Right cardiac atrium (tissue), 5 donors: ENCODE measurements at regions not wholly inside any gene's neighbourhood (a gene's known extent, or its start where the extent isn't known, plus 50 kb on each side); places are given as distances from the start of the nearest gene placed in this dataset.

Experiments
- ATAC-seq, 2 donors: fragments of 200-7000 bp; cut with Tn5 transposase; one replicate each; pipeline versions ENCODE4 v1.8.0 to v1.9.1; 2020; ENCODE audit warnings: moderate library complexity in 2 of 2, mild to moderate bottlenecking in 1 of 2
- DNase-seq, 3 donors: peaks; one replicate each; pipeline ENCODE4 v3.0.0-alpha.2; 2020
- H3K27ac ChIP-seq: one replicate; pipeline ENCODE4 v1.5.1; 2013; ENCODE audit warnings: mild to moderate bottlenecking, low read length, control low read depth, moderate library complexity
- H3K27me3 ChIP-seq: one replicate; pipeline ENCODE4 v1.6.1; 2013; ENCODE audit not compliant: control insufficient read depth, insufficient read depth
- H3K4me1 ChIP-seq: one replicate; pipeline ENCODE4 v1.6.1; 2013; ENCODE audit warnings: low read length; ENCODE audit not compliant: control insufficient read depth, insufficient read depth
- H3K4me3 ChIP-seq: one replicate; pipeline ENCODE4 v1.5.1; 2013; ENCODE audit warnings: low read length, control low read depth
- H3K9me3 ChIP-seq: one replicate; pipeline ENCODE4 v1.6.1; 2013; ENCODE audit warnings: low read length; ENCODE audit not compliant: control insufficient read depth
- WGBS: extraction: QIAGEN DNeasy Blood & Tissue Kit; methylation state at CpG from one replicate; pipeline ENCODE4 v1.1.7; 2013; 5-methylcytosine and 5-hydroxymethylcytosine counted together
- intact Hi-C, 4 donors: fragments of 100-400 bp; cut with DNase I; formaldehyde crosslinking; loops; one replicate each; pipeline versions ENCODE4 v1.11.0 to v1.14.0; 2022 to 2023
- donor health status: healthy with polysubstance abuse.
- donor health status: DM: no; HTN: yes; CAD: no.
- donor health status: DM: no; HTN: no; CAD: no.
- donor health status: DM: no; HTN: yes; CAD: no; lungs with severe emphysema.
- donor health status: DM: yes; HTN: yes; CAD: no.

DNA sequence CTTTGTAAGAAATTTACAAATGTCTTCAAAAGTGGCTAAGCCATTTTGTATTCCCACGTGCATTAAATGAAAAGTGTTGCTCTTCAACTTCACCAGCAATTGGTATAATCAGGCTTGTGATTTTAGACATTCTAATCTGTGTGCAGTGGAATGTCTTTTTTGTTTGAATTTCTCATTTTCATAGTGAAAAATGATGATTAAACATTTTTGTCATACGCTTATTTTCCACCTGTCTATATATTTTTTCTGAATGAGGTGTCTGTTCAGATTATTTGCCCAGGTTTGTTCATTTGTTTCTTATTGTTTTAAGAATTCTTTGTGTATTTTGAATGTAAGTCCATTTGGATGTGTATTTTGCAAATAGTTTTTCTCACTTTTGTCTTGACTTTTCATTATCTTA, 558.1 kb downstream of the TENT5A start:
- Histone ChIP-seq H3K4me1 (no peaks in the 10 kb centered on the region), H3K9me3 (no peaks in the 10 kb centered on the region), H3K4me3 (no peak overlapping the region), H3K27ac (no peak overlapping the region), H3K27me3 (no peaks in the 10 kb centered on the region)
- WGBS: 70% methylated on average over 2 of the region's 2 CpGs
- no peak for ATAC-seq
- DNase-seq: no peak
- intact Hi-C loops: no loop called here

DNA sequence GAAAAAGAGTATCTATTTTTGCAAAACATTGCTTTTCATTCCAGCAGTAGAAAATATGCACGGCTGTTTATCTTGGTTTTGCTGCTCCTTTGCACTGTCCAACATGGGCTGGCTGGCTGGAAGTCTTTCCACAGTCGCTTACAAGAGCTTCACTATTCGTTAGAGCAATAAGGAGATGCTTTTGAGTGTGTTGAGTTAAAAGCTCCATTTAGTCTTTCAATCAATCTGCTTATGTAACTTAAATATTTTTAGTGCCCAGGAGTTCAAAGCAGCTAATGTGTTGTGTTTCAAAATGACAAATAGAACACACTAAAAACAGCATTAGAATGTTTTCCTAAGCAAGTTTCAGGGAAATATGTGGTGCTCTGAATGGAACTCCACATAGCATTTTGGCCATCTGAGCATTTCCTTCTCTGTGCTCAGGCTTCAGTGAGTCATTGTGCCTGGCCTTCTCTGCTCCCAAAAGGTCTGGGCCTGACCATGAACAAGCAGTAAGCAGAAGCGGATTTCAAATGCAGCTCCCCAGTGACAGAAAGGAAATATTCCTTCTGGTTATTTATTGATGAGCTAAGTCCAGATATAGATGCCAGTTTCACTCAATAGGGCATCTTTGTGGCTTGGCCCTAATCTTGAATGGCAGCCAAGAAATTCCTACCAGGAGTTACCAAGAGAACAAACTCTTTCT, 580.3 kb downstream of the TENT5A start:
- H3K27me3 ChIP-seq: no peaks in the 10 kb centered on the region
- no peaks in the 10 kb centered on the region for H3K4me1 ChIP-seq
- DNase-seq (peak; percentile 40 to 61 (median 60)), ATAC-seq (peak; percentile 86 to 95)
- no peaks in the 10 kb centered on the region for H3K9me3 ChIP-seq
- H3K4me3 ChIP-seq: no peak overlapping the region
- H3K27ac ChIP-seq: no peak overlapping the region
- 40% methylated on average over 4 of the region's 4 CpGs for WGBS
- intact Hi-C loops: no loop called here

GRCh38 chr6:81169166-81169565, 583.3 kb downstream of the TENT5A start:
- intact Hi-C loops: no loop called here
- no peaks in the 10 kb centered on the region for H3K27me3 ChIP-seq
- no peak overlapping the region for H3K4me3 ChIP-seq
- 34% methylated on average over 2 of the region's 2 CpGs for WGBS
- H3K9me3 ChIP-seq: no peaks in the 10 kb centered on the region
- H3K27ac ChIP-seq: no peak overlapping the region
- ATAC-seq (no peak), DNase-seq (no peak)
- H3K4me1 ChIP-seq: no peaks in the 10 kb centered on the region

DNA sequence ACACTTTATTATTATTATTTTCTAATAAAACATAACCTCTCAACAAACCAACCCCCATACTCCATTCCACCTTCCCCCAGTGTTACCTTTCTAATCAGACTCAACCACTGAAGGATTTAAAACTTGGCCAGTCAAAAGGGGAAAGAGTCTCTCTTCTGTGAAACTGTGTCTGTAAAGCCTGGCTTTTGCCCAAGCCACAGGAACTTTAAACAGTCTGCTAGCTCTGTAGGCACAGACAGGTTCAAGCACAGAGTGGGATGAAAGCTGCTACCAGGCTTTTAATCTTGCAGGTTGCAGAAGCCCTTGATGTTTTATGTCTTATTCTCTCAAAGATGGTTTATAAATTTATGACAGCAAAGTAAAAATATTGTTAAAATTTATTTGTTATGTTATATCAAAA, 585.7 kb downstream of the TENT5A start:
- Histone ChIP-seq H3K27ac (no peak overlapping the region), H3K9me3 (no peaks in the 10 kb centered on the region), H3K27me3 (no peaks in the 10 kb centered on the region), H3K4me1 (no peaks in the 10 kb centered on the region), H3K4me3 (no peak overlapping the region)
- intact Hi-C loops: no loop called here
- DNase-seq (no peak), ATAC-seq (no peak)

- 82% methylated on average over 2 of the region's 2 CpGs for WGBS
Observed at GRCh38 chr6:81158956-81159355, 593.5 kb downstream of the TENT5A start.

DNA sequence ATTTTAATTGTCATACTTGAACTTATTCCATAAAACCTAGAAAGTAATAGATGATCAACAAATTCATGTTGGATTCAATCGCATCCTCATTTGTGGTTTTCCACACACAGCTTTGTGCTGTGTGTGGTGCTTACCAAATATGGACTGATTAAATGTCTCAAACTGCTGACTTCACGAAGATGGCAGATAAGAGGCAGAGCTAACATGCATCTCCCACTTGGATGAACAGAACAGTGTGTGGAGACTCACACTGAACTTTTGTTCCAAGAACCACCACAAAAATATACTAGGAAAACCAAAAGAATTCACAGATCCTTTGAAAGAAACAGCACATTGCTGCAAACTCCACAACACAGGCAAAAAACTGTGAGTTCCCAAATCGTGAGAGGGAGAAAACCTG, 603.7 kb downstream of the TENT5A start:
- H3K27me3 ChIP-seq: no peaks in the 10 kb centered on the region
- no peaks in the 10 kb centered on the region for H3K4me1 ChIP-seq
- no peak overlapping the region for H3K27ac ChIP-seq
- H3K4me3 ChIP-seq: no peak overlapping the region
- WGBS: 67% methylated on average over 3 of the region's 3 CpGs
- intact Hi-C loops: no loop called here
- no peaks in the 10 kb centered on the region for H3K9me3 ChIP-seq
- DNase-seq (no peak), ATAC-seq (no peak)

More at GRCh38 chr6:81158956-81159355, 593.5 kb downstream of the TENT5A start:
- DNase-seq (no peak), ATAC-seq (no peak)
- Histone ChIP-seq H3K27ac (no peak overlapping the region), H3K9me3 (no peaks in the 10 kb centered on the region), H3K27me3 (no peaks in the 10 kb centered on the region), H3K4me3 (no peak overlapping the region), H3K4me1 (no peaks in the 10 kb centered on the region)
- intact Hi-C loops: no loop called here

DNA sequence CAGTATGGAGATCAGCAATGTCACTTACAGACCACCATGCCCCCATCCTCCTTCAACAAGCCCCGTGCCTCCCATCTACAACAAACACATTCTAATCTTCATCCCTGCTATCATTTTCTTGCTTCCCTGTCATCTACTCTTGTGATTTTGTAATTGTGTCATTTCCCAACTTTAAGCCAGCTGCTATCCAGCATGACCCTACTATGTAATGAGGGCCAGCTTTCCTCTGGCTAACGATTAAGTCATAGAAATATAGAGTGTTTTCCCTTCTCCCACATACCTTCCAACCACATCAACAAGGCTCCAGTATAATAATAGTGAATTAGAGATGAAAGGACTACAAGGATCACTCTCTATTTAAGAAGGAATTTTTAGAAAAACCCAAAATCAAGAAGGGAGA, 607.0 kb downstream of the TENT5A start:
- no peaks in the 10 kb centered on the region for H3K4me1 ChIP-seq
- intact Hi-C loops: no loop called here
- no peaks in the 10 kb centered on the region for H3K27me3 ChIP-seq
- no peak for ATAC-seq
- DNase-seq: no peak
- H3K4me3 ChIP-seq: no peak overlapping the region
- no peak overlapping the region for H3K27ac ChIP-seq
- WGBS: 37% methylated on average over 2 of the region's 2 CpGs
- no peaks in the 10 kb centered on the region for H3K9me3 ChIP-seq

GRCh38 chr6:81144346-81144745, 608.1 kb downstream of the TENT5A start:
- ATAC-seq (no peak), DNase-seq (no peak)
- no peak overlapping the region for H3K4me3 ChIP-seq
- H3K4me1 ChIP-seq: no peaks in the 10 kb centered on the region
- H3K27me3 ChIP-seq: no peaks in the 10 kb centered on the region
- intact Hi-C loops: no loop called here
- H3K9me3 ChIP-seq: no peaks in the 10 kb centered on the region
- no peak overlapping the region for H3K27ac ChIP-seq

DNA sequence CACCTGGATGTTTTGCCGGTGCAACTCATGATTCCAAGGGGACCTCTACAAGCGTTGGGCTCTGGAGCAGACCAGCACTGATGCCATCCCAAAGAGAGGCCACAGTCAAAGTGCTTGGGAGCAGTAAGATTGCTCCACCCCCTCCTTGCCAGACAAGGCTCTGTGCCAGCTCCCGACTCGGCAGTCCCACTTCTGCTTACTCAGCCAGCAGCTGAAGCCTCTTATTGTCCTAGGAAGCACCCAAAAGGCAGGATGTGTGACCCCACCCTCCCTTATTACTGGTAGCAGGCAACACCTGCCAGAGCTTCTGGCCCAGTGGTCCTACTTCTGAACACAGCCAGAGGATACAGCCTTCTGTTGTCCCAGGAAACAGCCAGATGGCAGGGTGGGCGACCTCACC, 614.2 kb downstream of the TENT5A start:
- Histone ChIP-seq H3K27ac (no peak overlapping the region), H3K4me3 (no peak overlapping the region), H3K4me1 (no peaks in the 10 kb centered on the region), H3K27me3 (no peaks in the 10 kb centered on the region), H3K9me3 (no peaks in the 10 kb centered on the region)
- intact Hi-C loops: no loop called here
- peak in 2 of 3 donors; percentile 11 to 18 for DNase-seq
- no peak for ATAC-seq
- WGBS: 81% methylated on average over 5 of the region's 5 CpGs

DNA sequence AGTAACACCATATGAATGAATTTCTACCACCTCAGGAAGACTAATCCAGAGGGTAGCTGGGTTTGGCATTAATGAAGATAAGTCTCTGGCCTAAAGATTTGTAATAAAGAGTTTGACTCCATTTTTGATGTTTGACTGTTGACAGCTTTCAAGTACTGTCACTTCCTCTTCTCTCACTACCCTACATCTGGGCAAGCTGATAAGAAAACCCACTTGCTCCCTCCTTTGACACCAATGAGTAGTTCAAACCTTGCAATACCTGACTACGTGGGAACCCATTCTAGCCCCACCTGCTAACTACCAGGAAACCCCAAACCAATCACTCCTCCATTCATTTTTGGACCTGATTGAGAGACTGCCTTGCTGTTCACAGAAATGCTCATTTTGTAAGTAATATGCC, 621.5 kb downstream of the TENT5A start:
- intact Hi-C loops: no loop called here
- DNase-seq (no peak), ATAC-seq (no peak)
- WGBS: 45% methylated on average over 1 of the region's 1 CpG
- H3K27me3 ChIP-seq: no peaks in the 10 kb centered on the region
- no peak overlapping the region for H3K27ac ChIP-seq
- H3K4me1 ChIP-seq: no peaks in the 10 kb centered on the region
- no peaks in the 10 kb centered on the region for H3K9me3 ChIP-seq
- no peak overlapping the region for H3K4me3 ChIP-seq

GRCh38 chr6:81130061-81130460, 622.4 kb downstream of the TENT5A start:
- WGBS: 64% methylated on average over 2 of the region's 2 CpGs
- no peak for DNase-seq
- Histone ChIP-seq H3K27me3 (no peaks in the 10 kb centered on the region), H3K4me3 (no peak overlapping the region), H3K9me3 (no peaks in the 10 kb centered on the region), H3K27ac (no peak overlapping the region), H3K4me1 (no peaks in the 10 kb centered on the region)
- intact Hi-C loops: no loop called here
- ATAC-seq: no peak

- Histone ChIP-seq H3K4me3 (no peak overlapping the region), H3K4me1 (no peaks in the 10 kb centered on the region), H3K9me3 (no peaks in the 10 kb centered on the region), H3K27ac (no peak overlapping the region), H3K27me3 (no peaks in the 10 kb centered on the region)
- DNase-seq: no peak
- intact Hi-C loops: no loop called here
- 72% methylated on average over 1 of the region's 1 CpG for WGBS
- no peak for ATAC-seq
Observed at GRCh38 chr6:81128671-81129070, 623.8 kb downstream of the TENT5A start.
